RPMI7951 (cell line): ENCODE measurements at regions not wholly inside any gene's neighbourhood (a gene's known extent, or its start where the extent isn't known, plus 50 kb on each side); places are given as distances from the start of the nearest gene placed in this dataset.

ENCODE experiments used
- DNase-seq: peaks from one replicate; pipeline ENCODE4 v3.0.0-alpha.2; 2012; ENCODE audit warnings: low read depth

GRCh38 chr7:47724335-47724982, 142.5 kb upstream of the TNS3 start:
- peak; percentile 59 for DNase-seq

GRCh38 chr7:47722126-47722525, 140.2 kb upstream of the TNS3 start:
- no peak for DNase-seq

DNA sequence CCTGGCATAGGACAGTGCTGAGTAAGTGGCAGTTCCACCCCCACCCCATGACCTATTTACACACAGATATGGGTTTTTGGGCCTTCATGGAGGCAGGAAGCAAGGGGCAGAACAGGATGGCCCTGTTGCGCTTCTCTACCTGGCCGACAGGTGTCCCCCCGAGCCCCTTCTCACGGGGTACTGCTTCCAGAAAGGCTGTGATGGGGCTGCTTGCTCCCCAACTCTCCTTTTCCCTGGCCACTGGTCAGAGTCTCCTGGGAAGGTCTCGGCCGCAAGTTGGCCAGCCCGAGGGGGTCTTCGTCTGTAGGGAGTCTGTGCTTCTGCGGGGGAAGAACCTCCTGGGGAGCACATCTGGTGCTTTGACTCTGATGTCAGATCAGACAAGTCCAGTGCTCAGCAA, 139.8 kb upstream of the TNS3 start:
- no peak for DNase-seq

GRCh38 chr7:47720907-47721244, 139.0 kb upstream of the TNS3 start:
- DNase-seq, result no peak

- DNase-seq, result peak; percentile 35
Observed at GRCh38 chr7:47720141-47720906, 138.4 kb upstream of the TNS3 start.

DNA sequence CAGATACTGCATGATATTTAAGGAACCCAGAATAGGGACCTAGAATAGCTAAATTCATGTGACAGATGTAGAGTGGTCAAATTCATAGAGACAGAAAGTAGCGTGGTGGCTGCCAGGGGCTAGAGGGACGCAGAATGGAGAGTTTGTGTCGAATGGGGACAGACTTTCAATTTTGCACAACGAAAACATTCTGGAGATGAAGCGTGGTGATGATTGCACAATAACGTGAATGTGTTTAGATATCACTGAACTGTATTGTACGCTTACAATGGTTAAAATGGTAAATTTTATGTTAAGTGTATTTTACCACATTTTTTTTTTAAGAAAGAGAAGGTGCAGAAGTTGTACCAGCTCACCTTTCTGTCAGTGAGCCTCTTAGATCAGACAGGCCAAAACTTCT, 137.8 kb upstream of the TNS3 start:
- no peak for DNase-seq

DNA sequence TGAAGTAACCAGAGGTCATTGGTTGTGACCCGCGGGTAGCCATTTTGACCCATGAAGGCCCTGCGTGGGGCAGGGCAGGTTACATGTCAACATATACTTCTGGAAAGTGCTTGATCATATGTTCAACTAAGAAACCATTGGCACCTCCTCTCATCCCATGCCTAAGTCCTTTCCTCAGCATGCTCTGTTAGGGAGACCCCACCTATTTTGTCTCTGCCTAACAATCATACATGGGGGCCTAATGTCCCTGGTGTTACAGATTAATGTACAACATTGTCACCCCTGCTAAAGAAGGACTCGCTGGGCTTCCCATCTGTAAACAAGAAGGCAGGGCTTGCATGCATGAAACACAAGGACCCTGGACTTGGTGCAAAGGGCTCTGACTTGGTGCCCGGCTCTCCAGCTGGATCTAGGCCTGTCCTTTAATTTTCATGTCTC, 133.7 kb upstream of the TNS3 start:
- no peak for DNase-seq

- DNase-seq, result no peak
Observed at GRCh38 chr7:47714669-47715607, 133.0 kb upstream of the TNS3 start.

- DNase-seq, result no peak
Observed at GRCh38 chr7:47713595-47713994, 131.7 kb upstream of the TNS3 start.

DNA sequence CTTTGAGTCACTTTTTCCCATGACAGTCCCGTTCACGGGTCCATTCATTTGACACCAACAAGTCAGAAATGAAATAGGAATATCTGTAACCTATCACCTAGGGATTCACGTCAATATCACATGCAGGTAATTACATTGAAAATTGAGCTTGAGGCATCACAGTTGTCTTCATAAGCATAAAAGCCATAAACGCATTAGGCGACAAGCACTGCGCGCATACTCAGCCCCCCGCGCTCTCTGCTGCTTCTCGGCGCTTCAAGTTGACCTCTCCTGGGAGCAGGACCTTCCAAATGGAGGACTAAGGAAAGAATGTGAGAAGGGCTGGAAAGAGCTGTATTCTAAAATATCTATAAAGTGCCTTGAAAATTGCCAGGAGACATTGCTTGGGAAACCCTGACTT, 130.5 kb upstream of the TNS3 start:
- DNase-seq, result no peak

DNA sequence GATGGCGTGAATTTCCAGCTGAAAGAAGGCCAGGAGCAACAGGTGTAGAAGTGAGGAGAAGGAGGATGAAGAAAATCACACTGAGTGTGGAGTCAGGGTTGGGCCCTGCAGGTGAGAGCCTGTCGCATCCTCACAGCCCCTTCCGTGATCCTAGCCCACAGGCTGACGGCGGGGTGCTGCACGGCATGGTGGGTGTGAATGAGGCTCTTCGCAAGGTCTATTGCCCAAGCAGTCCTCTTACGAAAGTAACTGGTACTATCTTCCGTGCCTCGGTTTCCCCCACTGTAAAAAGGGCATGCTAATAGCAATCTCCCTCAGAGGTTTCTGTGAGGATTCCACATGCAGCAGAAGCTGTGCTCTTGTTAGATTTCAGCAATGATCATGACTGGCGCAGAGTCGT, 129.9 kb upstream of the TNS3 start:
- DNase-seq, result no peak

GRCh38 chr7:47710201-47710935, 128.5 kb upstream of the TNS3 start:
- no peak for DNase-seq

DNA sequence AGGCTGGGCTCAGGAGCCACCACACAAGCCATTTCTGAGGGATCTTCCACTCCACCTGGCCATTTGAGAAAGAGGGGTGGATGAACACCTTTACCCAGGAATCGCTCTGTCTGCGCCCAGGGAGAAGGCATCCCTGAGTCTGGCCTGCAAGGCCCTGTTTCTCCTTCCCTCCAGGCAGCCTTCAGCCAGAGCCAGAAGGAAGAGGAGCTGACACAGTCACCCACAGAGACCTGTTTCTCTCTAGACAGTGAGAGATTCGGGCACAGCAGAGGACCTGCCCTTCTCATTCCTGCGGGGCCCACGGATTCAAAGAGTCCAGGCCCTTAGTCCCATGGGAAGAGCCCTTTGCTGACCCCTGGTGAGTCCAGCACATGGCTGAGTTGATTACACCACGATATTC, 127.5 kb upstream of the TNS3 start:
- no peak for DNase-seq

- DNase-seq, result no peak
Observed at GRCh38 chr7:47709051-47709450, 127.1 kb upstream of the TNS3 start.

- no peak for DNase-seq
Observed at GRCh38 chr7:47707583-47707982, 125.7 kb upstream of the TNS3 start.

DNA sequence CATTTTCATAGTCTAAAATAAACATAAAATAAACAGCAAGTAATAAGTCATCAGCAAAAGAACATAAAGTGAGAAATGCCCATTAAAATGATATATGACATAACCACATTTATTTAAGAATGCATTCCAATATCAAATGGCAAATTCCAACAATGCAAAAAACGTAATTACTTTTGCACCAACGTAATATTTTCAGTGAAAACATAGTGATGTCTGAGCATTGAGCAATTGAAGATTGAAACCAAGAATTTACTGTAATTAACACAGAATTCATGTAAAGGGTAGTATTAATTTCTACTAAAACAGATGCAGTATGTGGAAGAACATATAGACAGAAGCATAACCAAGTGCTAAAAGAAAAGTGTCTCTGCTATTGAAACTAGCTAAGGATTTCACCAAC, 123.0 kb upstream of the TNS3 start:
- DNase-seq, result no peak

- no peak for DNase-seq
Observed at GRCh38 chr7:47702080-47702479, 120.2 kb upstream of the TNS3 start.

- DNase-seq, result no peak
Observed at GRCh38 chr7:47698386-47698785, 116.5 kb upstream of the TNS3 start.

DNA sequence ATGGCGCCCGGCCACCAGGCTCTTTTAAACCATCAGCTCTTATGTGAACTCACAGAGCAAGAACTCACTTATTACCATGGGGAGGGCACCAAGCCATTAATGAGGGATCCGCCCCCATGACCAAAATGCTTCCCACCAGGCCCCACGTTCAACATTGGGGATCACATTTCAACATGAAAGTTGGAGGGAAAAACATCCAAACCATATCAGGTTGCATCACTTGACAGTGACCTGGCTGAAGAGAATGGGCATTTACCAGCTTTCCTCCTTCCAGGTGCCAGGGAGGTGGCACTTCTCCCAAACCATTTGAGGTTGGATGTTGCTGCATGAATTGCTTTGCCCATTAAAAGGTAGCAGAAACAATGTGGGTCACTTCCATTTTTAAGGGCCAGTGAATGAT, 115.6 kb upstream of the TNS3 start:
- no peak for DNase-seq

- DNase-seq, result no peak
Observed at GRCh38 chr7:47696152-47696710, 114.3 kb upstream of the TNS3 start.

DNA sequence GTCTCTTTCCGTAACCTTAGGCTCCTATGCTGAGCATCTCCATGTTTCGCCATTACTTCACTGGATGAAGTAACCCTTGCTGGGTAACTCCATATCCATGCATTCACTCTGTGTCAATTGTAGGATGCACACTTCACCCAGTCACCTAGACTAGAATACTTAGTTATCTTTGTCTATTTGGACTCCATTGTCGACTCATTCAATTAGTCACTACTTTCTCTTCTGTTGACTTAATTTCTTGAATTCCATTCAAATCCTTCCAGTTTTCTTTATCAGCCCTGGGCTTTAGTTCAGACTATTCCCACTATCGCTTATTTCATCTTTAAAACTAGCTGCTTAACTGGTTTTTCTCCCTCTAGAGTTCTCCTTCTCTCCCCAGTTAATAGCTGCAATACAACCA, 111.3 kb upstream of the TNS3 start:
- DNase-seq, result peak; percentile 39

GRCh38 chr7:47691988-47692387, 110.1 kb upstream of the TNS3 start:
- no peak for DNase-seq
